B cell (primary cell): ENCODE measurements at regions not wholly inside any gene's neighbourhood (a gene's known extent, or its start where the extent isn't known, plus 50 kb on each side); places are given as distances from the start of the nearest gene placed in this dataset.

ENCODE experiments used
- ATAC-seq: fragments of 200-7000 bp; cut with Tn5 transposase; one replicate; pipeline ENCODE4 v1.10.0; 2021; ENCODE audit warnings: low read depth, mild to moderate bottlenecking, moderate number of reproducible peaks, moderate library complexity
- CTCF ChIA-PET: fragments of 350-600 bp; sonication (Branson Sonifier 250); formaldehyde crosslinking; loops from one replicate; lab custom pipeline; 2021; ENCODE audit warnings: antibody characterized with exemption, inconsistent platforms; lab: Charles Lee
- POLR2A ChIA-PET: fragments of 350-600 bp; sonication (Branson Sonifier 250); formaldehyde crosslinking; loops from one replicate; lab custom pipeline; 2021; ENCODE audit warnings: antibody characterized with exemption; lab: Charles Lee
- DNase-seq: peaks from one replicate; pipeline ENCODE4 v3.0.0; 2013
- H2AFZ ChIP-seq: 2 replicates; pipeline ENCODE4 v1.6.1; 2012; ENCODE audit warnings: mild to moderate bottlenecking, low read depth, low read length; ENCODE audit not compliant: insufficient read depth, poor library complexity, severe bottlenecking
- H3K27ac ChIP-seq, 2 donors: 1 replicate in 1 of 2; 2 replicates in 1 of 2; pipeline ENCODE4 v1.5.1; 2012 to 2013; ENCODE audit warnings: low read length in 2 of 2, mild to moderate bottlenecking in 2 of 2, moderate library complexity in 1 of 2
- H3K27me3 ChIP-seq, 4 experiments: fragments of 200-600 bp in 1 of 4; sonication (generic) in 1 of 4; replicated peaks in 1 of 4; 1 replicate in 2 of 4; 2 replicates in 2 of 4; pipeline versions ENCODE4 v1.6.1 to v1.7.0; 2013 to 2016; ENCODE audit warnings: low read length in 3 of 4, mild to moderate bottlenecking in 2 of 4, mixed read lengths in 1 of 4, moderate library complexity in 1 of 4; ENCODE audit not compliant: insufficient read depth in 4 of 4, control insufficient read depth in 3 of 4; ENCODE audit errors: control extremely low read depth in 1 of 4
- H3K36me3 ChIP-seq, 2 experiments: replicated peaks in 1 of 2; 1 replicate in 1 of 2; 2 replicates in 1 of 2; pipeline versions ENCODE4 v1.6.1 to v1.7.1; 2013; ENCODE audit warnings: low read length in 1 of 2; ENCODE audit not compliant: insufficient read depth in 2 of 2, control insufficient read depth in 1 of 2; ENCODE audit errors: control extremely low read depth in 1 of 2, extremely low read depth in 1 of 2
- H3K4me1 ChIP-seq, 2 donors: fragments of 200-600 bp in 1 of 2; sonication (generic) in 1 of 2; 1 replicate in 1 of 2; 2 replicates in 1 of 2; pipeline versions ENCODE4 v1.5.1 to v1.6.1; 2013 to 2017; ENCODE audit warnings: low read length in 2 of 2; ENCODE audit not compliant: control insufficient read depth in 2 of 2, insufficient read depth in 2 of 2
- H3K4me2 ChIP-seq: replicated peaks from 2 replicates; pipeline ENCODE3; 2012; ENCODE audit warnings: mild to moderate bottlenecking, low read depth, low read length; ENCODE audit not compliant: poor library complexity, severe bottlenecking
- H3K4me3 ChIP-seq, 5 experiments: fragments of 200-600 bp in 1 of 5; sonication (generic) in 1 of 5; 1 replicate in 3 of 5; 2 replicates in 2 of 5; pipeline versions ENCODE4 v1.5.1 to v1.7.0; 2011 to 2016; ENCODE audit warnings: low read length in 4 of 5, mild to moderate bottlenecking in 4 of 5, low read depth in 2 of 5, control low read depth in 1 of 5, moderate library complexity in 1 of 5; ENCODE audit not compliant: insufficient read depth in 1 of 5; ENCODE audit errors: control extremely low read depth in 1 of 5, extremely low read depth in 1 of 5
- H3K79me2 ChIP-seq: fragments of 200-600 bp; sonication (generic); one replicate; pipeline ENCODE4 v1.6.0; 2016; ENCODE audit warnings: low read length; ENCODE audit not compliant: control insufficient read depth, insufficient read depth
- H3K9ac ChIP-seq: fragments of 200-600 bp; sonication (generic); 2 replicates; pipeline ENCODE4 v1.6.1; 2017; ENCODE audit warnings: mild to moderate bottlenecking, low read length, moderate library complexity
- H3K9me3 ChIP-seq, 3 donors: one replicate each; pipeline versions ENCODE4 v1.6.1 to v1.7.1; 2013; ENCODE audit warnings: low read length in 2 of 3; ENCODE audit not compliant: control insufficient read depth in 2 of 3, insufficient read depth in 1 of 3; ENCODE audit errors: control extremely low read depth in 1 of 3
- H4K20me1 ChIP-seq: 2 replicates; pipeline ENCODE4 v1.6.0; 2012; ENCODE audit warnings: mild to moderate bottlenecking, low read length; ENCODE audit not compliant: insufficient read depth, control insufficient read depth, poor library complexity, severe bottlenecking
- H3K27ac Mint-ChIP-seq: one replicate; pipeline ENCODE4 v1.8.0; 2021; ENCODE audit warnings: mixed read lengths
- H3K27me3 Mint-ChIP-seq: one replicate; pipeline ENCODE4 v1.8.0; 2021; ENCODE audit warnings: mixed read lengths
- H3K4me1 Mint-ChIP-seq: one replicate; pipeline ENCODE4 v1.8.0; 2021; ENCODE audit warnings: mixed read lengths
- H3K4me3 Mint-ChIP-seq: one replicate; pipeline ENCODE4 v1.8.0; 2021; ENCODE audit warnings: mixed read lengths
- H3K9me3 Mint-ChIP-seq: one replicate; pipeline ENCODE4 v1.8.0; 2022; ENCODE audit warnings: mixed read lengths; ENCODE audit not compliant: insufficient read depth
- EZH2 ChIP-seq: IDR thresholded peaks from 2 replicates; pipeline ENCODE4 v1.6.1; 2012; ENCODE audit warnings: borderline replicate concordance, low read depth, mild to moderate bottlenecking, moderate library complexity, low read length; ENCODE audit not compliant: insufficient read depth, poor library complexity, severe bottlenecking
- WGBS: methylation state at CpG from one replicate; pipeline ENCODE4 v1.1.5; 2013; ENCODE audit warnings: missing lambda C conversion rate; ENCODE audit not compliant: insufficient coverage; 5-methylcytosine and 5-hydroxymethylcytosine counted together
- intact Hi-C: fragments of 100-400 bp; cut with micrococcal nuclease; formaldehyde crosslinking; loops from one replicate; pipeline ENCODE4 v1.10.0; 2022
- TF ChIP-seq, protein P1 (sequence below): fragments of 200-600 bp; IDR thresholded peaks from one replicate; pipeline ENCODE4 v1.8.0; 2022; ENCODE audit warnings: antibody characterized with exemption, mild to moderate bottlenecking

DNA sequence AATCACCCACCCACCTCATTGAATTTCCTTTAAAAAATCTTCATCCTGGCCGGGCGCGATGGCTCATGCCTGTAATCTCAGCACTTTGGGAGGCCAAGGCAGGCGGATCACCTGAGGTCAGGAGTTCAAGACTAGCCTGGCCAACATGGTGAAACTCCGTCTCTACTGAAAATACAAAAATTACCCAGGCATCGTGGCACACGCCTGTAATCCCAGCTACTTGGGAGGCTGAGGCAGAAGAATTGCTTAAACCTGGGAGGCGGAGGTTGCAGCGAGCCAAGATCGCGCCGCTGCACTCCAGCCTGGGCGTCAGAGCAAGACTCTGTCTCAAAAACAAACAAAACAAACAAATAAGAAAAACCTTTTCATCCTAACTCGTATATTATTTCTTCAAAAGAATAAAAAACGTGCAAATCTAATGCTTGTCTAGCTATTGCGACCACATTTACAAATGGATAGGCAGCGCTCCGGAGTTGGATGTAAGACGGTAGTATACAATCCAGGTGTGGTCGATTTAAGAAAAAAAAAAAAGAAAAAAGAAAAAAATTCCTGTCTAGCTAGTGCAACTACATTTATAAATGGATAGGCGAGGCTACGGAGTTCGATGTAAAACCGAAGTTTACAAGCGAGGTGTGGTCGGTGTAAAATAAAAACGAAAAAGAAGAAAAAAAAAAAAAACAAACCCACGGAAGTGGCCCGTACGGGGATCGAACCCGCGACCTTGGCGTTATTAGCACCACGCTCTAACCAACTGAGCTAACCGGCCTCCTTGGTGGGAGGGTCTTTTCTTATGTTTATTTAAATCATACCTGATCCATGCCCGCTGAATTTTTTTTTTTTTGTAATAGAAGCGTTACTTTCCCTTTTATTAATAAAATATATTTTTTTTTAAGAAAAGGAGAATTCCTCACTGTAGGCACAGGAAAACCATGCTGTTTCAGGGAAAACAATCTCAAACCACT lies 70.7 kb upstream of the PRSS16 start:
- H3K27ac Mint-ChIP-seq: peak overlapping the region; percentile 91
- ChIA-PET CTCF (interaction anchor here (0.7 to 4.3 kb wide), 28 partner anchors 10 to 1179 kb away, joined by 3 to 55 read pairs (median 6); partner anchors contain the start of gene ZNF184), POLR2A (interaction anchor here (0.6 to 2.2 kb wide), 21 partner anchors 11 to 1837 kb away, joined by 3 to 13 read pairs (median 3); a partner anchor contains a TSS)
- H3K9me3 ChIP-seq: peaks cover 0 to 13% (median 0%) of the 10 kb centered on the region in 3 donors
- peak overlapping the region; percentile 34 to 78 for H3K27ac ChIP-seq
- peak overlapping the region; percentile 94 for H2AFZ ChIP-seq
- peak overlapping the region; percentile 88 to 100 (median 98) for H3K4me3 ChIP-seq
- ATAC-seq (peak; percentile 37), DNase-seq (peak; percentile 84)
- no peaks in the 10 kb centered on the region for H4K20me1 ChIP-seq
- no peaks in the 10 kb centered on the region for H3K9me3 Mint-ChIP-seq
- H3K4me2 ChIP-seq: peak overlapping the region; percentile 97
- peak overlapping the region; percentile 100 for H3K9ac ChIP-seq
- peaks cover 0 to 7% of the 10 kb centered on the region in 2 donors for H3K4me1 ChIP-seq
- no peaks in the 10 kb centered on the region for H3K27me3 Mint-ChIP-seq
- TF ChIP-seq, protein P1, sequence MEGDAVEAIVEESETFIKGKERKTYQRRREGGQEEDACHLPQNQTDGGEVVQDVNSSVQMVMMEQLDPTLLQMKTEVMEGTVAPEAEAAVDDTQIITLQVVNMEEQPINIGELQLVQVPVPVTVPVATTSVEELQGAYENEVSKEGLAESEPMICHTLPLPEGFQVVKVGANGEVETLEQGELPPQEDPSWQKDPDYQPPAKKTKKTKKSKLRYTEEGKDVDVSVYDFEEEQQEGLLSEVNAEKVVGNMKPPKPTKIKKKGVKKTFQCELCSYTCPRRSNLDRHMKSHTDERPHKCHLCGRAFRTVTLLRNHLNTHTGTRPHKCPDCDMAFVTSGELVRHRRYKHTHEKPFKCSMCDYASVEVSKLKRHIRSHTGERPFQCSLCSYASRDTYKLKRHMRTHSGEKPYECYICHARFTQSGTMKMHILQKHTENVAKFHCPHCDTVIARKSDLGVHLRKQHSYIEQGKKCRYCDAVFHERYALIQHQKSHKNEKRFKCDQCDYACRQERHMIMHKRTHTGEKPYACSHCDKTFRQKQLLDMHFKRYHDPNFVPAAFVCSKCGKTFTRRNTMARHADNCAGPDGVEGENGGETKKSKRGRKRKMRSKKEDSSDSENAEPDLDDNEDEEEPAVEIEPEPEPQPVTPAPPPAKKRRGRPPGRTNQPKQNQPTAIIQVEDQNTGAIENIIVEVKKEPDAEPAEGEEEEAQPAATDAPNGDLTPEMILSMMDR: no peak
- TF ChIP-seq EZH2: no peak
- WGBS: 6% methylated on average over 12 of the region's 38 CpGs
- no peaks in the 10 kb centered on the region for H3K36me3 ChIP-seq
- H3K27me3 ChIP-seq: no peaks in the 10 kb centered on the region
- H3K79me2 ChIP-seq: no peaks in the 10 kb centered on the region
- intact Hi-C loops: loop anchor here (1.0 to 10.0 kb wide), 10 partner anchors 11 to 892 kb away; partner anchors contain the start of gene ABT1
- peaks cover 15% of the 10 kb centered on the region for H3K4me1 Mint-ChIP-seq
- H3K4me3 Mint-ChIP-seq: peak overlapping the region; percentile 96
